Upper lobe of left lung (tissue), 6 donors: ENCODE measurements at regions not wholly inside any gene's neighbourhood (a gene's known extent, or its start where the extent isn't known, plus 50 kb on each side); places are given as distances from the start of the nearest gene placed in this dataset.

Experiments
- ATAC-seq, 2 donors: fragments of 200-7000 bp; cut with Tn5 transposase; one replicate each; pipeline ENCODE4 v1.9.1; 2022; ENCODE audit warnings: mild to moderate bottlenecking in 2 of 2, moderate library complexity in 2 of 2; ENCODE audit not compliant: low FRiP score in 2 of 2
- DNase-seq, 2 donors: peaks; one replicate each; pipeline ENCODE4 v3.0.0-alpha.2; 2019 to 2020
- H3K27ac ChIP-seq, 4 donors: fragments of 200-600 bp; sonication (generic); one replicate each; pipeline ENCODE4 v1.5.1; 2016 to 2019
- H3K27me3 ChIP-seq, 4 donors: fragments of 200-600 bp; sonication (generic); one replicate each; pipeline ENCODE4 v1.5.1; 2017 to 2019
- H3K36me3 ChIP-seq, 4 donors: fragments of 200-600 bp; sonication (generic); one replicate each; pipeline ENCODE4 v1.5.1; 2016 to 2019
- H3K4me1 ChIP-seq, 4 donors: fragments of 200-600 bp; sonication (generic); one replicate each; pipeline ENCODE4 v1.5.1; 2018 to 2019
- H3K4me3 ChIP-seq, 4 donors: fragments of 200-600 bp; sonication (generic); one replicate each; pipeline ENCODE4 v1.5.1; 2017 to 2019; ENCODE audit warnings: mild to moderate bottlenecking in 2 of 4, moderate library complexity in 1 of 4
- H3K9me3 ChIP-seq, 4 donors: fragments of 200-600 bp; sonication (generic); one replicate each; pipeline ENCODE4 v1.5.1; 2018 to 2019
- CTCF ChIP-seq, 6 experiments: fragments of 450-650 bp in 4 of 6; fragments of 200-600 bp in 2 of 6; sonication (generic) in 2 of 6; IDR thresholded peaks; one replicate each; pipeline ENCODE4 v1.5.1; 2016 to 2019; ENCODE audit warnings: antibody characterized with exemption in 6 of 6
- EP300 ChIP-seq, 4 donors: sonication (generic); formaldehyde crosslinking; IDR thresholded peaks; one replicate each; pipeline ENCODE4 v1.5.1; 2017; ENCODE audit warnings: antibody characterized with exemption in 4 of 4, control low read depth in 2 of 4
- POLR2A ChIP-seq, 4 donors: fragments of 450-650 bp; IDR thresholded peaks; one replicate each; pipeline ENCODE4 v1.5.1; 2016 to 2017; ENCODE audit warnings: antibody characterized with exemption in 4 of 4, mild to moderate bottlenecking in 2 of 4
- POLR2AphosphoS5 ChIP-seq, 2 donors: sonication (generic); formaldehyde crosslinking; IDR thresholded peaks; one replicate each; pipeline ENCODE4 v1.5.1; 2017; ENCODE audit warnings: antibody characterized with exemption in 2 of 2
- WGBS, 2 donors: methylation state at CpG; one replicate each; pipeline ENCODE4 v1.1.5; 2017 to 2018; 5-methylcytosine and 5-hydroxymethylcytosine counted together
- donor health status: DM: no; HTN: no; CAD: no; lungs with moderate emphysema.
- donor health status: DM: no; HTN: yes; CAD: no; lungs with severe emphysema.

GRCh38 chr7:46930366-46930765 lies 651.5 kb downstream of the TNS3 start:
- ATAC-seq (peak in 1 of 2 donors; percentile 82), DNase-seq (no peak)
- H3K27ac ChIP-seq: no peak overlapping the region
- H3K9me3 ChIP-seq: no peaks in the 10 kb centered on the region
- TF ChIP-seq POLR2A (IDR thresholded peaks at IDR 0.05): no peak
- H3K27me3 ChIP-seq: no peaks in the 10 kb centered on the region
- H3K36me3 ChIP-seq: no peaks in the 10 kb centered on the region
- WGBS, 2 donors: 94% methylated on average over 3 of the region's 3 CpGs
- no peak overlapping the region for H3K4me3 ChIP-seq
- peaks cover 13 to 24% (median 18%) of the 10 kb centered on the region in 4 donors for H3K4me1 ChIP-seq

- ATAC-seq: no peak
- DNase-seq: no peak
- no peaks in the 10 kb centered on the region for H3K27me3 ChIP-seq
- H3K9me3 ChIP-seq: no peaks in the 10 kb centered on the region
- H3K4me1 ChIP-seq: peaks cover 13 to 20% (median 18%) of the 10 kb centered on the region in 4 donors
- H3K27ac ChIP-seq: no peak overlapping the region
- H3K36me3 ChIP-seq: no peaks in the 10 kb centered on the region
- H3K4me3 ChIP-seq: no peak overlapping the region
- TF ChIP-seq POLR2A (IDR thresholded peaks at IDR 0.05): no peak
- TF ChIP-seq POLR2AphosphoS5 (IDR thresholded peaks at IDR 0.05): no peak
- TF ChIP-seq EP300 (IDR thresholded peaks at IDR 0.05): no peak
- no peak for TF ChIP-seq CTCF (IDR thresholded peaks at IDR 0.05)
Observed at GRCh38 chr7:46929359-46929758, 652.6 kb downstream of the TNS3 start.

DNA sequence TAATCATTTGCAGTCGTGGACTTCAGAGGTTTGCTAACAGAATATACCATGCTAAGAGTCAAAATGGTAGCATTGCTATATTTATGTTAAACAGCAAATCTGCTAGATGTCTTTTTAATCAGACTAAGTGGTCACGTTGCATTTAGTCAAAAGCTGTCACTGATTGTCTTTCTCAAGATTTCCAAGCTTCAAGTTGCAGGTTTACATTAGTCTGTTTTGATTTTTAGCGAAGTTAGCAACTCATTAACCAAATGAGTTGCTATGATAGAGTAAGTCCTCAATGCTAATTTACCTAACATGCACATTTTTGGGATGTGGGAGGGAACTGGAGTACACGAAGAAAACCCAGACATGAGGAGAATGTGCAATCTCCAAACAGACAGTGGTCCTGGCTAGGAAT lies 653.2 kb downstream of the TNS3 start:
- no peak overlapping the region for H3K4me3 ChIP-seq
- 53 to 64% methylated on average over 4 of the region's 4 CpGs for WGBS, 2 donors
- TF ChIP-seq POLR2A (IDR thresholded peaks at IDR 0.05) (no peak), EP300 (IDR thresholded peaks at IDR 0.05) (no peak), CTCF (IDR thresholded peaks at IDR 0.05) (no peak), POLR2AphosphoS5 (IDR thresholded peaks at IDR 0.05) (no peak)
- no peaks in the 10 kb centered on the region for H3K27me3 ChIP-seq
- H3K36me3 ChIP-seq: no peaks in the 10 kb centered on the region
- no peak for ATAC-seq
- no peak for DNase-seq
- H3K9me3 ChIP-seq: no peaks in the 10 kb centered on the region
- peaks cover 12 to 16% (median 15%) of the 10 kb centered on the region in 4 donors for H3K4me1 ChIP-seq
- H3K27ac ChIP-seq: no peak overlapping the region

DNA sequence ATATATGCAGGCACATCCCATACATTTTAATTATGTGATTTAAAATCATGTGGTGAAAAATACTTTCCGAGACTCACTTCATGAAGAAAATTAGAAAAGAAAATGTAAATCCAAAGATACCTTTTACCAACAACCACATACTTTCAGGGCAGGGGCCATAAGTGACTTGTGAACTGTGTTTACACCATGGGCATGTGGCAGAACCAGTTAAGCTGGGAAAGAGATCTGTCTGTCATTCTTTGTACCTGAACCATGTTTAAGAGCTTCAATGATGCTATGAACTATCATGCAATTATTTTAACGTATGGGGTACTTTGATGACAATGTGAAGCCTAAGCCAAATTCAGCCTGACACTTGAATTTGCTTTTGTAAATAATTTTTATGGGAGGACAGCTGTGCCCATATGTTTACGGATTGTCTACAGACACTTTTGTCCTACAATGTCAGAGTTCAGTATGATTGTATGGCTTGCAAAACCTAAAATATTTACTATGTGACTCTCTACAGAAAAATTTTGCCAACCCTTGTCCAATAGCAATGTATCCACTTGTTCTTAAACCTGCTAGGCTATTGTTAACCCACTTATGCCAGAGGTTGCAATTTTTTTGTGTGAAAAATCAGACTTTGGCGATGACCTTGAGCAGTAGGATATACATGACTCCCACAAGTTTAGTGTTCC lies 654.6 kb downstream of the TNS3 start:
- no peak for TF ChIP-seq EP300 (IDR thresholded peaks at IDR 0.05)
- no peak for TF ChIP-seq CTCF (IDR thresholded peaks at IDR 0.05)
- TF ChIP-seq POLR2A (IDR thresholded peaks at IDR 0.05): no peak
- no peak for TF ChIP-seq POLR2AphosphoS5 (IDR thresholded peaks at IDR 0.05)

GRCh38 chr7:46916581-46916980 lies 665.3 kb downstream of the TNS3 start:
- H3K36me3 ChIP-seq: no peaks in the 10 kb centered on the region
- H3K9me3 ChIP-seq: no peaks in the 10 kb centered on the region
- ATAC-seq (no peak), DNase-seq (no peak)
- TF ChIP-seq POLR2AphosphoS5 (IDR thresholded peaks at IDR 0.05) (no peak), POLR2A (IDR thresholded peaks at IDR 0.05) (no peak), CTCF (IDR thresholded peaks at IDR 0.05) (no peak), EP300 (IDR thresholded peaks at IDR 0.05) (no peak)
- H3K4me3 ChIP-seq: no peak overlapping the region
- H3K27me3 ChIP-seq: no peaks in the 10 kb centered on the region
- no peak overlapping the region for H3K27ac ChIP-seq
- WGBS, 2 donors: 52 to 55% methylated on average over 2 of the region's 2 CpGs
- H3K4me1 ChIP-seq: no peaks in the 10 kb centered on the region

More for the DNA sequence above, 654.6 kb downstream of the TNS3 start:
- Histone ChIP-seq H3K9me3 (no peaks in the 10 kb centered on the region), H3K4me3 (no peak overlapping the region), H3K4me1 (peaks cover under 1 to 2% (median under 1%) of the 10 kb centered on the region in 4 donors), H3K27ac (no peak overlapping the region), H3K36me3 (no peaks in the 10 kb centered on the region), H3K27me3 (no peaks in the 10 kb centered on the region)
- ATAC-seq (no peak), DNase-seq (no peak)
- WGBS, 2 donors: 88 to 90% methylated on average over 4 of the region's 4 CpGs
